CD14-positive monocyte (primary cell): ENCODE measurements at regions not wholly inside any gene's neighbourhood (a gene's known extent, or its start where the extent isn't known, plus 50 kb on each side); places are given as distances from the start of the nearest gene placed in this dataset.

Source experiments
- DNase-seq, 3 donors: peaks; one replicate each; pipeline ENCODE4 v3.0.0-alpha.2; 2011 to 2022
- H2AFZ ChIP-seq: 2 replicates; pipeline ENCODE4 v1.6.0; 2012; ENCODE audit warnings: mild to moderate bottlenecking, low read depth, low read length, inconsistent platforms; ENCODE audit not compliant: insufficient read depth, poor library complexity, severe bottlenecking
- H3K27ac ChIP-seq, 2 donors: 1 replicate in 1 of 2; 2 replicates in 1 of 2; pipeline ENCODE4 v1.5.1; 2012 to 2013; ENCODE audit warnings: low read length in 2 of 2, control low read depth in 1 of 2, inconsistent platforms in 1 of 2, low read depth in 1 of 2, mild to moderate bottlenecking in 1 of 2
- H3K27me3 ChIP-seq, 2 donors: one replicate each; pipeline versions ENCODE4 v1.6.0 to v1.6.1; 2011 to 2013; ENCODE audit warnings: low read length in 2 of 2; ENCODE audit not compliant: control insufficient read depth in 2 of 2, insufficient read depth in 2 of 2
- H3K36me3 ChIP-seq, 2 donors: replicated peaks in 1 of 2; 1 replicate in 1 of 2; 2 replicates in 1 of 2; pipeline versions ENCODE4 v1.5.1 to v1.6.1; 2012 to 2013; ENCODE audit warnings: low read length in 2 of 2, control low read depth in 1 of 2, inconsistent platforms in 1 of 2, mild to moderate bottlenecking in 1 of 2; ENCODE audit not compliant: insufficient read depth in 2 of 2, control insufficient read depth in 1 of 2
- H3K4me1 ChIP-seq, 2 donors: 1 replicate in 1 of 2; 2 replicates in 1 of 2; pipeline versions ENCODE4 v1.5.1 to v1.6.1; 2012 to 2013; ENCODE audit warnings: low read length in 2 of 2, control low read depth in 1 of 2, inconsistent platforms in 1 of 2, mild to moderate bottlenecking in 1 of 2, moderate library complexity in 1 of 2; ENCODE audit not compliant: insufficient read depth in 2 of 2, control insufficient read depth in 1 of 2
- H3K4me2 ChIP-seq: replicated peaks from 2 replicates; pipeline ENCODE3; 2012; ENCODE audit warnings: low read length, moderate library complexity, mild to moderate bottlenecking; ENCODE audit not compliant: poor library complexity, severe bottlenecking; ENCODE audit errors: extremely low read depth
- H3K4me3 ChIP-seq, 3 experiments: fragments of 200-600 bp in 1 of 3; sonication (generic) in 1 of 3; replicated peaks in 1 of 3; 1 replicate in 2 of 3; 2 replicates in 1 of 3; pipeline ENCODE4 v1.5.1; 2011 to 2013; ENCODE audit warnings: low read length in 3 of 3, mild to moderate bottlenecking in 3 of 3, control low read depth in 2 of 3, low read depth in 2 of 3, inconsistent platforms in 1 of 3, moderate library complexity in 1 of 3
- H3K79me2 ChIP-seq: 2 replicates; pipeline ENCODE4 v1.6.0; 2012; ENCODE audit warnings: mild to moderate bottlenecking, control low read depth, inconsistent platforms, low read length, moderate library complexity; ENCODE audit not compliant: insufficient read depth
- H3K9ac ChIP-seq: 2 replicates; pipeline ENCODE4 v1.6.0; 2017; ENCODE audit warnings: low read length, mild to moderate bottlenecking; ENCODE audit not compliant: insufficient read depth, poor library complexity, severe bottlenecking
- H3K9me3 ChIP-seq, 2 donors: replicated peaks in 1 of 2; 1 replicate in 1 of 2; 2 replicates in 1 of 2; pipeline versions ENCODE4 v1.5.1 to v1.6.1; 2012 to 2013; ENCODE audit warnings: low read length in 2 of 2, control low read depth in 1 of 2; ENCODE audit not compliant: control insufficient read depth in 1 of 2, insufficient read depth in 1 of 2
- H4K20me1 ChIP-seq: 2 replicates; pipeline ENCODE4 v1.6.0; 2012; ENCODE audit warnings: mild to moderate bottlenecking, low read length, control low read depth, moderate library complexity; ENCODE audit not compliant: insufficient read depth
- H3K27ac Mint-ChIP-seq, 7 donors: one replicate each; pipeline ENCODE4 v1.8.0; 2020; ENCODE audit warnings: mild to moderate bottlenecking in 7 of 7, mixed read lengths in 7 of 7, moderate library complexity in 6 of 7, inconsistent platforms in 2 of 7
- H3K27me3 Mint-ChIP-seq, 3 donors: one replicate each; pipeline ENCODE4 v1.8.0; 2021 to 2022; ENCODE audit warnings: low read depth in 3 of 3, mild to moderate bottlenecking in 3 of 3, mixed read lengths in 3 of 3, moderate library complexity in 3 of 3, inconsistent platforms in 1 of 3
- H3K36me3 Mint-ChIP-seq, 2 donors: one replicate each; pipeline ENCODE4 v1.8.0; 2020; ENCODE audit warnings: mixed read lengths in 2 of 2, inconsistent platforms in 1 of 2, mild to moderate bottlenecking in 1 of 2
- H3K4me1 Mint-ChIP-seq: one replicate; pipeline ENCODE4 v1.8.0; 2020; ENCODE audit warnings: mild to moderate bottlenecking, mixed read lengths
- H3K4me3 Mint-ChIP-seq, 2 donors: one replicate each; pipeline ENCODE4 v1.8.0; 2020; ENCODE audit warnings: mild to moderate bottlenecking in 2 of 2, mixed read lengths in 2 of 2, moderate library complexity in 1 of 2
- H3K9me3 Mint-ChIP-seq, 7 donors: one replicate each; pipeline ENCODE4 v1.8.0; 2020 to 2022; ENCODE audit warnings: mixed read lengths in 7 of 7, mild to moderate bottlenecking in 6 of 7, moderate library complexity in 6 of 7, inconsistent platforms in 2 of 7
- WGBS: methylation state at CpG from one replicate; pipeline ENCODE4 v1.1.5; 2013; ENCODE audit warnings: missing lambda C conversion rate; ENCODE audit not compliant: insufficient coverage; 5-methylcytosine and 5-hydroxymethylcytosine counted together
- intact Hi-C, 2 donors: fragments of 100-400 bp; cut with micrococcal nuclease; formaldehyde crosslinking; loops; one replicate each; pipeline versions ENCODE4 v1.15.0 to v1.15.1; 2023
- TF ChIP-seq, protein P1 (sequence below): fragments of 200-600 bp; IDR thresholded peaks from one replicate; pipeline ENCODE4 v1.8.0; 2022; ENCODE audit warnings: antibody characterized with exemption, mild to moderate bottlenecking

- Histone ChIP-seq H3K9me3 (no peaks in the 10 kb centered on the region), H3K79me2 (no peaks in the 10 kb centered on the region), H3K9ac (no peak overlapping the region), H3K4me3 (no peak overlapping the region), H4K20me1 (no peaks in the 10 kb centered on the region), H3K36me3 (no peaks in the 10 kb centered on the region), H3K27me3 (no peaks in the 10 kb centered on the region), H2AFZ (no peak overlapping the region), H3K4me1 (no peaks in the 10 kb centered on the region), H3K4me2 (no peak overlapping the region), H3K27ac (no peak overlapping the region)
- no peak overlapping the region for H3K4me3 Mint-ChIP-seq
- no peaks in the 10 kb centered on the region for H3K36me3 Mint-ChIP-seq
- TF ChIP-seq, protein P1, sequence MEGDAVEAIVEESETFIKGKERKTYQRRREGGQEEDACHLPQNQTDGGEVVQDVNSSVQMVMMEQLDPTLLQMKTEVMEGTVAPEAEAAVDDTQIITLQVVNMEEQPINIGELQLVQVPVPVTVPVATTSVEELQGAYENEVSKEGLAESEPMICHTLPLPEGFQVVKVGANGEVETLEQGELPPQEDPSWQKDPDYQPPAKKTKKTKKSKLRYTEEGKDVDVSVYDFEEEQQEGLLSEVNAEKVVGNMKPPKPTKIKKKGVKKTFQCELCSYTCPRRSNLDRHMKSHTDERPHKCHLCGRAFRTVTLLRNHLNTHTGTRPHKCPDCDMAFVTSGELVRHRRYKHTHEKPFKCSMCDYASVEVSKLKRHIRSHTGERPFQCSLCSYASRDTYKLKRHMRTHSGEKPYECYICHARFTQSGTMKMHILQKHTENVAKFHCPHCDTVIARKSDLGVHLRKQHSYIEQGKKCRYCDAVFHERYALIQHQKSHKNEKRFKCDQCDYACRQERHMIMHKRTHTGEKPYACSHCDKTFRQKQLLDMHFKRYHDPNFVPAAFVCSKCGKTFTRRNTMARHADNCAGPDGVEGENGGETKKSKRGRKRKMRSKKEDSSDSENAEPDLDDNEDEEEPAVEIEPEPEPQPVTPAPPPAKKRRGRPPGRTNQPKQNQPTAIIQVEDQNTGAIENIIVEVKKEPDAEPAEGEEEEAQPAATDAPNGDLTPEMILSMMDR = no peak
- H3K27me3 Mint-ChIP-seq = peaks cover 0 to 4% (median 0%) of the 10 kb centered on the region in 3 donors
- WGBS = 100% methylated on average over 1 of the region's 3 CpGs
- H3K9me3 Mint-ChIP-seq = peaks cover 0 to 5% (median 0%) of the 10 kb centered on the region in 7 donors
- no peaks in the 10 kb centered on the region for H3K4me1 Mint-ChIP-seq
- intact Hi-C loops = no loop called here
- no peak for DNase-seq
- no peak overlapping the region for H3K27ac Mint-ChIP-seq
Observed at GRCh38 chr1:192735298-192735915, 73.4 kb upstream of the RGS2 start.

DNA sequence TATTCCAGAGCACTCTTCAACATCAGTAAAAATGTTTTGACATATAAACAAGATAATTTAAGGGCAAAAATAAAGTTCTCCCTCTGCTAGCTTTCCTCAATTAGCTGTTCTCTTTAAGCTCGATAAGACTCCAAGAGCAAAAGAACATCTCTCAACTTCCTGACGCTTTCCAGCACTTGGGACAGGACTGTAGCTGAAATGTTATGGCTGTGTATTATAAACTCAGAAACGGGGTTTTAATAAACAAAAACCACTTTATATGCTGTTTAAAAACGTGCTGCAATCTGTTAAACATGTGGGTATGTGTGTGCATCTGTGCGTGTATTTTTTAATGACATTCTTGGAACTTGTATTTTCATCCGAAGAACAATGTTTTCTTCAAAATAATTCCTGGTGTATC is 71.5 kb upstream of the RGS2 start:
- H3K36me3 ChIP-seq = no peaks in the 10 kb centered on the region
- Mint-ChIP-seq H3K27ac (no peak overlapping the region), H3K9me3 (peaks cover 0 to 9% (median 4%) of the 10 kb centered on the region in 7 donors), H3K4me1 (no peaks in the 10 kb centered on the region), H3K36me3 (no peaks in the 10 kb centered on the region), H3K4me3 (no peak overlapping the region), H3K27me3 (peaks cover 0 to 4% (median 0%) of the 10 kb centered on the region in 3 donors)
- no peaks in the 10 kb centered on the region for H4K20me1 ChIP-seq
- no peaks in the 10 kb centered on the region for H3K79me2 ChIP-seq
- peaks cover 0 to 3% of the 10 kb centered on the region in 2 donors for H3K9me3 ChIP-seq
- intact Hi-C loops = no loop called here
- no peak overlapping the region for H3K4me3 ChIP-seq
- WGBS = no CpG with 5 or more reads among the region's 6 CpGs
- no peak overlapping the region for H3K27ac ChIP-seq
- TF ChIP-seq, protein P1 = no peak
- no peak overlapping the region for H3K4me2 ChIP-seq
- no peak overlapping the region for H3K9ac ChIP-seq
- no peak for DNase-seq
- no peak overlapping the region for H2AFZ ChIP-seq
- H3K4me1 ChIP-seq = no peaks in the 10 kb centered on the region
- no peaks in the 10 kb centered on the region for H3K27me3 ChIP-seq
